ENCODE measurements at regions not wholly inside any gene's neighbourhood (a gene's known extent, or its start where the extent isn't known, plus 50 kb on each side); places are given as distances from the start of the nearest gene placed in this dataset.

DNA sequence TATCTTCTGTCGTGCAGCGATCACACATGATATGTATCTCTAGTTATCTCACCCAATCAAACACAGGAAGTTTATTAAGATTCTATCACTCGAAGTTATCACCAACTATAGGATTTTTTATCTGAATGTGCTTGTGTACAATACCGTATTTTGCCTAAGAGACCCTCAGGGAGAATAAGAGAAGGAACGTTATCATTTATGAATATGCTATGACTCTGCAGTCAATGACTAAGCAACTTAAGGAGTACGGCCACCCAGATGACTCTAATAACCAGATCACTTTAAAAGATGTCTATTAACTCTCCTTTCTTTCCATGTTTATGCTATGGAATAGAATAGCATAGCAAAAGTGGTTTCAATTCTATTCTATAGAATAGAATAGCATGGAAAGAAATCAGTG lies 486.4 kb downstream of the BCL11B start:
- Mint-ChIP-seq H3K9me3 (peaks cover 9% of the 10 kb centered on the region), H3K36me3 (no peaks in the 10 kb centered on the region), H3K27ac (no peak overlapping the region), H3K4me3 (no peak overlapping the region), H3K4me1 (no peaks in the 10 kb centered on the region), H3K27me3 (no peaks in the 10 kb centered on the region)
- ATAC-seq (ENCODE audit: low read depth): no peak
- DNase-seq (ENCODE audit: low spot score in 2 of 2): no peak

DNA sequence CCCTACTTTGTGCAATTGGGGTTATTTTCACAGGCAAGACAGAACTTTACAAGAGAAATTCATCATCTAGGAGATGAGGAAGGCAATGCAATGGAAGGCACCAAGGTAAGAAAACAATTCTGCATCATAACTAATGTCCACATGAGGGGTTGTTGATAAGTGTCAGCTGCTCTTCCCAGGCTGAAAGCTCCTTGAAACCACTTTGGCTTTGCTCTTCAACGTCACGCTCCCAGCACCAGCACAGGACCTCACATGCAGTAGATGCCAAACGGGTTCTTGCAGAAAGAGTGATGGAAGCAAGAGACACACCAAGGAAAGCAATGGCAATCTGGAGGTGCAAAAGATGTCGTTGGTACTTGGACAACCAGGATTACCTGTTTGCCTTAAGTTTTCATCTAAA lies 485.5 kb downstream of the BCL11B start:
- Mint-ChIP-seq H3K9me3 (peaks cover 9% of the 10 kb centered on the region), H3K27ac (no peak overlapping the region), H3K4me1 (no peaks in the 10 kb centered on the region), H3K27me3 (no peaks in the 10 kb centered on the region), H3K4me3 (no peak overlapping the region), H3K36me3 (no peaks in the 10 kb centered on the region)
- no peak for ATAC-seq (ENCODE audit: low read depth)
- DNase-seq (ENCODE audit: low spot score in 2 of 2): no peak

DNA sequence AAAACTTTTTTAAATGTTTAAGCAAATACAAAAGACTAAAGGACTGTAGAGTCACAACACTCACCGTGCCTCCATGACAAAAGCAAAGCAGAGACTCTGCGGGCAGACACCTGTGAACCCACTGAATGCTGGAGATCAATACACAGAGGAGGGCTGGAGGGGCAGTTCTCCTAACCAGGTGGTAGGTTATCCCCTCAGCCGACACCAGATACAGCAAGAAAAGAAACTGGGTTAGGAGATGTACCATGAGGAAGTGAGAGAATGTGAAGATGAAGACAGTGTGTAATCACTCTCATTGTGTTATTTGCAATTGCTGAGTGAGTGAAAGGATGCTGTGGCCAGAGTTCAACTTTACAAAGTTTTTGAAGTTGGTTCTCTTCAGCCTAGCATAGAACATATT lies 480.3 kb downstream of the BCL11B start:
- Mint-ChIP-seq H3K36me3 (no peaks in the 10 kb centered on the region), H3K9me3 (peaks cover 19% of the 10 kb centered on the region), H3K4me3 (no peak overlapping the region), H3K4me1 (no peaks in the 10 kb centered on the region), H3K27ac (no peak overlapping the region), H3K27me3 (no peaks in the 10 kb centered on the region)
- ATAC-seq (ENCODE audit: low read depth) (no peak), DNase-seq (ENCODE audit: low spot score in 2 of 2) (no peak)

DNA sequence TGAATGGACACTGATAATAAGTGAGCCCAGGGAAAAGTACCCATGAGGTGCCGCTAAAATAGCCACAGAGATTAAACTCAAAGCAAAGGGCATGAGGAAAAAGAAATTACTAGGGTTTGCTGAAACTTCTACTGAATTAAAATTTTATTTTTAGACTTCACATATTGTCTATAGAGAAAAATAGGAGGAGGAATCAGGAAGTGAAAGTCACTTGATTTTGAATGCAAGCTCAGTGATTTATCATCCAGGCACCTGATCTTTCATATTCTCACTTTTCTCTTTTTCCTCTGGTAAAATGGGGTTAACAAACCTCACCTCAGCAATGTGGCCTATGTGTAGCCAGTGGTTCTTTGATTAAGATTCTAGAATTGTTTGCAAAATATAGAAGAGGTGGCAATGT lies 479.8 kb downstream of the BCL11B start:
- ATAC-seq (ENCODE audit: low read depth) (no peak), DNase-seq (ENCODE audit: low spot score in 2 of 2) (no peak)
- H3K27me3 Mint-ChIP-seq: no peaks in the 10 kb centered on the region
- H3K27ac Mint-ChIP-seq: no peak overlapping the region
- no peak overlapping the region for H3K4me3 Mint-ChIP-seq
- no peaks in the 10 kb centered on the region for H3K4me1 Mint-ChIP-seq
- H3K9me3 Mint-ChIP-seq: peaks cover 19% of the 10 kb centered on the region
- no peaks in the 10 kb centered on the region for H3K36me3 Mint-ChIP-seq

DNA sequence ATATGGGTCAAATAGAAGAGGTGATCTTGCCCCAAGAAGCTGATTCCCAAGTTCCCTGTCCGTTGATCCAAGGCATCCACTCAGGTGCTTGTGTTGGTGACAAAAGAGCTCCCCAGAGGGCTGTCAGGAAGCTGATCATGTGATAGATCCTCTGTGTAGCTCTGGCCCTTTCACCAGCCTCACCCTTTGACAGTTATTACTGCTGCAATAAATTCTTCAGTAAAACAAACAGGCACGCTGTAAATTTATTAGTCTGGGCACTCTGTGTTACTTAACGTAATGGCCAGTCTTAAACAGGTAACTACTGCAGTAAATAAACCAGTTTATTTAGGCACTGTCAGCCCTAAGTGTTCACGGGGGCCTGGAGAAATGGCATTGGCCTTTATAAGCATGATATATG lies 473.9 kb downstream of the BCL11B start:
- Mint-ChIP-seq H3K27ac (no peak overlapping the region), H3K27me3 (no peaks in the 10 kb centered on the region), H3K9me3 (peaks cover 11% of the 10 kb centered on the region), H3K36me3 (no peaks in the 10 kb centered on the region), H3K4me1 (no peaks in the 10 kb centered on the region), H3K4me3 (no peak overlapping the region)
- ATAC-seq (ENCODE audit: low read depth): no peak
- DNase-seq (ENCODE audit: low spot score in 2 of 2): no peak

DNA sequence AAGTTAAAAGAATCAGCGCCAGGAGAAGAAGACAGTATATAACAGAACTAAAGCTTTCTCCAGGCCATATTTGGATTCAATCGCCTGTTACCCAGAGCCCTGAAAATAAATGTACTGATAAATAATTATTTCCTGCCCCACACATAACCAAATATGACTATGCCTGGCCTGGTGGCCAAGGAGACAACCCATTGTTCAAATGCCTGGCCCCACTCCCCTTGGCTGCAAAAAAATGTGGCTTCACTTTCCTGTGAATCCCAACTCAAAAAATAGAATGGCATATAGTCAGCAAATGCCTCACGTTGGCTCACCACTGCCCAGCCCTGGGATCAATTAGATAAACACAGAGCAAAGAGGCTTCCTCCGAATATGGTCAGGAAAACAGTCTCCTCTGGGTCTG lies 472.1 kb downstream of the BCL11B start:
- Mint-ChIP-seq H3K9me3 (peaks cover 9% of the 10 kb centered on the region), H3K4me3 (no peak overlapping the region), H3K27ac (no peak overlapping the region), H3K4me1 (no peaks in the 10 kb centered on the region), H3K27me3 (no peaks in the 10 kb centered on the region), H3K36me3 (no peaks in the 10 kb centered on the region)
- DNase-seq (ENCODE audit: low spot score in 2 of 2): no peak
- no peak for ATAC-seq (ENCODE audit: low read depth)

DNA sequence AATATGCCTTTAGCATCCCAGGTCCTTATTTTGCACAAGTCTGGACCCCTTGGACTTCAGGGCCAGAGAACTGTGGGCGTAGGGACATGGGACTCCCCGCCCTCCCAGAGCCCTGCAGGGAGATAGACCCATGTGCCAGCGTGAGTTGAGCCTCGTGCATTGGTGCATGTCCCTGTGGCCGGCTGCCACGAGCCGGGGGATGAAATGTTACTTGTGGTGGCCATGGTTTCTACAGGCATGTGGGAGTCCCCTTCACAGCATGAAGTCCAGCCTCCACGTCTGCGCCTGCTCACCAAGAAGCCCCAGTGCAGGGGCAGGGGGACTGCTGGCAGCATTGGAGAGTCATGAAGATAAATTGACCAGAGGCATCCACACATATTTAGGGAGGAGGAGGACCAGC lies 470.0 kb downstream of the BCL11B start:
- DNase-seq (ENCODE audit: low spot score in 2 of 2) (no peak), ATAC-seq (ENCODE audit: low read depth) (no peak)
- no peaks in the 10 kb centered on the region for H3K4me1 Mint-ChIP-seq

DNA sequence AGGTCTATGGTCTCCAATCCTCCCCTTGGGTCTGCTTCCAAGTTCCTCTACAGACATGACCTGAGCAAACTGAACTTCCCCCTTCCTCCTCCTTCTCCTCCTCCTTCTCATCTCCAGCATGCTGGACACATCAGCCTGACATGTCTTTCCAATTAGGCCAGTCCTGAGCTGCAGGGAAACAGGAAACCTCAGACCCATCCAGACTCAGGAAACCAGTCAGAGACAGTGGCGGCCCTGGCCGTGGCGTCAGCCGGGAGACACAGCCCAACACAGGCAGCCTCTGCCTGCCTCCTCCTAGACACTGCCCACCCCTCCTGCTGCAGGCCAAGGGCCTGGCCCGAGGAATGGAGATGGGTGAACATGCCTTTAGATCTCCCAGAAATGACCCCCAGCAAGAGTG lies 468.8 kb downstream of the BCL11B start:
- H3K9me3 Mint-ChIP-seq: peaks cover 6% of the 10 kb centered on the region

More for the DNA sequence above, 470.0 kb downstream of the BCL11B start:
- Mint-ChIP-seq H3K4me3 (no peak overlapping the region), H3K27ac (no peak overlapping the region), H3K36me3 (no peaks in the 10 kb centered on the region), H3K9me3 (peaks cover 6% of the 10 kb centered on the region), H3K27me3 (no peaks in the 10 kb centered on the region)

DNA sequence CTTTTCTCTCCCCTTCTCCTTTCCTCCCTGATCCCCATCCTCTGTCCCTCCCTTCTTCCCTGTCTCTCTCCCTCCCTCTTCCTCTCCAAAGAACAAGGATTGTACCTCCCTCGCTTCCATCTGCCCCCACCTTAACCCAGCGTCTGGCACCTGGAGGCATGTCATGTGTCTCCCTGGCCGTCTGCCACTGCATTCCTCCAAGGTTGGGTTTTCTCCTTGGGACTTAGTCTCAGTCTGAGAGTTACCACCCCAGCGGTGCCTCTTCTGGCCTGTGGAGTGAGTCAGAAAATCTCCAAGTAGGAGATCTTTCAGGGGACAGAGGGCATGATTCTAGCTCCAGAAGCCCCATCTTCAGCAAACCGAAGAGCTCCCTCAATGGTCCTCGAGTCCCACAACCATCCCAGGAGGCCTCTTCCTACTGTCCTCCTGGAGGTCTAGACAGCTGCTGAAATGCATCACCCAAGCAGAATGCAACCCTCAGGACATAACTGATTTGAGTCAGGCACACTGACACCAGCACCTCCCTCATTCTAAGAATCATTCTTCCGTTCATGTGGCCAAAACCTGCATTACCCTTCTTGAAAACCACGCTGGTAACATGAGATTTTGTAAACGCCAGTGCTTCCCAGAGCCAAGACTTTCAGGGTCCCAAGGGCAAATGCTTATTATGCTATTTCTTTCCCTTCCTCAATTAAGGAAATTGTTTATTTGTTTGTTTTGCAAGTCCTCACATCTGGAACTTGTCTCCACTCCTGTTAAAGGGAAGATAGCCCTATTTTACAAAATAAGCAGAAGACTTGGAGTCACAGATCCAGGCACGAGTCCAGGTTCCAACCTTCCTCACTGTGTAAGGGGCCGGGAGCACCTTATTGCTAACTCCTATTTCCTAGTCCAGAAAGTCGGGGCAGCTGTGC lies 463.2 kb downstream of the BCL11B start:
- peaks cover 11% of the 10 kb centered on the region for H3K9me3 Mint-ChIP-seq
- no peak for DNase-seq (ENCODE audit: low spot score in 2 of 2)

More for the DNA sequence above, 468.8 kb downstream of the BCL11B start:
- H3K27me3 Mint-ChIP-seq: no peaks in the 10 kb centered on the region
- no peaks in the 10 kb centered on the region for H3K4me1 Mint-ChIP-seq
- no peak overlapping the region for H3K27ac Mint-ChIP-seq
- no peak for ATAC-seq (ENCODE audit: low read depth)
- no peaks in the 10 kb centered on the region for H3K36me3 Mint-ChIP-seq
- H3K4me3 Mint-ChIP-seq: no peak overlapping the region
- no peak for DNase-seq (ENCODE audit: low spot score in 2 of 2)

DNA sequence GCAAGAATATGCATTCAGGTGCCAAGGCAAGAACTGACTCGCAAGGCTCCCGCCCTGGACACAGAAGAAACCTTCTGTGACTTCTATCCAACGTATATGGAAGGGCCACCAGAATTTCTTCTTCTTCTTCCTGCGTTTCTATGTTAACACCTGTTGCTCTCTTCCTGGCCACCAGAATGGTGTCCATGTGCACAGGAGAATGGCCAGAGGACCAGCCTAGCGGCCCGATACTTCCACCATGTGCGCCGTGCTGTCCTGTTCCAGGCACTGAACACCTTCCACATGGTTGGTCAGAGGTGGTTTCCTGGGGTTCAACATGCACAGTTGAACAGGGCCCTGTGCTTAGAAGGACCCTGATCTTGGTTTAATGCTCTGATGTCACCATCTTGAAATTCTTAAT lies 455.8 kb downstream of the BCL11B start:
- Mint-ChIP-seq H3K4me3 (no peak overlapping the region), H3K4me1 (no peaks in the 10 kb centered on the region), H3K9me3 (peaks cover 8% of the 10 kb centered on the region), H3K27ac (no peak overlapping the region), H3K27me3 (no peaks in the 10 kb centered on the region), H3K36me3 (peaks cover 4% of the 10 kb centered on the region)
- no peak for ATAC-seq (ENCODE audit: low read depth)
- no peak for DNase-seq (ENCODE audit: low spot score in 2 of 2)

More for the DNA sequence above, 463.2 kb downstream of the BCL11B start:
- H3K4me3 Mint-ChIP-seq: no peak overlapping the region
- H3K4me1 Mint-ChIP-seq: no peaks in the 10 kb centered on the region
- no peak for ATAC-seq (ENCODE audit: low read depth)
- H3K27me3 Mint-ChIP-seq: no peaks in the 10 kb centered on the region
- no peaks in the 10 kb centered on the region for H3K36me3 Mint-ChIP-seq
- H3K27ac Mint-ChIP-seq: no peak overlapping the region

DNA sequence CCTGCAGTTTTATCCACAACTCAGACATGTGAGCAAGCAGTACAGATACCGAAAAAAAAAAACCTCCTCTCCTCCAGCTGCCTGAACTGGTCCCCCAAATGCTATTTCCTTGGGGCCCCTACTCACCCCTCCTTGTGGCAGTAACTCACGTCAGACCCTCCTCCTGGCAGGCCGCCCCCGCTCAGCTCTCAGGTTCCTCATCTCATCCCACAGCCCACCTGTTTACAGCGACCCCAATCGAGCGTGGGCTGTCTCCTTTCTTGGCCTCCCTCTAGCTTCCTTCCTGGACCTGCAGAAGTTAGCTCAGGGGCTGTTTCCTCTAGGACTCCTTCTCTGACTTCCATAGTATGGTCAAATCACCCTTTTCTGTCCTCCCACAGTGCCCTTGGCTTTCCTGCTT lies 455.3 kb downstream of the BCL11B start:
- ATAC-seq (ENCODE audit: low read depth): no peak
- DNase-seq (ENCODE audit: low spot score in 2 of 2): no peak
- peaks cover 4% of the 10 kb centered on the region for H3K36me3 Mint-ChIP-seq
- no peak overlapping the region for H3K27ac Mint-ChIP-seq
- peaks cover 8% of the 10 kb centered on the region for H3K9me3 Mint-ChIP-seq
- H3K4me3 Mint-ChIP-seq: no peak overlapping the region
- no peaks in the 10 kb centered on the region for H3K4me1 Mint-ChIP-seq
- H3K27me3 Mint-ChIP-seq: no peaks in the 10 kb centered on the region

DNA sequence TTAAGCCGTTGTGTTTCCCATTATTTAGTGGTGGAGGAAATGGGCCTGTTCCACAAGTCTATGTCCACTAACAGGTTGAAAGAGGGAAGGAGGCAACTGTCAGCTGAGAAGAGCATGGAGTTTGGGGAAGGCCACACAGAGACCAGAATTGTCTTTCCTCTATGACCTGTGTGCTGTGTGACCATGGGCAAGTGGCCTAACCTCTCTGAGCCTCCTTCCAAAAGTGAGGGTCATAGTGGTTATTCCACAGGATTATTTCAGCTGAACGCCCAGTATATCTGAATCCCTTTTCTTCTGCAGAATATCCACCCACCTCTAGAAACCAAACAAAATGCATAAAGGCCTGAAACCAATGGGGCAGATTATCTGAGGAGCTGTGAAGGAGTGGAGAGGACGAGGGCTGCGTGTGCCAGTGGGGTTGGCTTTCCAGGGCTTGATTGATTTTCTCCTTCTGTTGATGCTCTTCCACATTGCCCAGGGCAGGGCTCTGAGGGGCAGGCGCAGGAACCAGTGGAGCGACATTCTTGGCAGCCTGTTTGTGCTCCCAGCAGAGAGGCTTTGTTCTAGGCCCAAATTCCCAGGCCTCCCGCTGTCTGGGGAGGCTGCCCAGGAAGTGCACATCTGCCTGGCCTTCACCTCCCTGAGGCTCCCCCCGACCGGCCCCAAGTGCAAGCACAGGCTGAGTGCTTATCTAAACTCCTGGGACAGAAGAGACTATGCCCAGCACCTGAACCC lies 452.7 kb downstream of the BCL11B start:
- Mint-ChIP-seq H3K4me1 (no peaks in the 10 kb centered on the region), H3K9me3 (peaks cover 8% of the 10 kb centered on the region), H3K27ac (no peak overlapping the region), H3K27me3 (no peaks in the 10 kb centered on the region), H3K4me3 (no peak overlapping the region), H3K36me3 (peaks cover 4% of the 10 kb centered on the region)
- no peak for DNase-seq (ENCODE audit: low spot score in 2 of 2)
- ATAC-seq (ENCODE audit: low read depth): no peak

DNA sequence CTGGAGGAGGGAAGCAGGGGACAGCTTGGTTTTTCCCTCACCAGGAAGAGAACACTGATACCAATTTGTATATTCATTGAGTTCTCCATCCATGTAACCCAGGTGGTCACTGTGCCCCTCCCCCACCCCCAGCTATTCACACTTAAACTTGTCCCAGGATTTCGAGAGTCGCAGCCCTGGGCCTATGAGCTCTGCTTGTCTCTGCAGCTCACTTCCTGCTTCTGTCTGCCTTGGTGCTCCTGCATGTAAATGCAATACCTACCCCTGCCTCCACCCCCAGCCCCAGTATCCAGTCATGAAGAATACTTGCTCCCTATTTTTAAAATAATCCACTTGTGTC lies 452.2 kb downstream of the BCL11B start:
- ATAC-seq (ENCODE audit: low read depth) (no peak), DNase-seq (ENCODE audit: low spot score in 2 of 2) (no peak)
- Mint-ChIP-seq H3K27ac (no peak overlapping the region), H3K4me1 (no peaks in the 10 kb centered on the region), H3K9me3 (peaks cover 8% of the 10 kb centered on the region), H3K4me3 (no peak overlapping the region), H3K36me3 (peaks cover 4% of the 10 kb centered on the region), H3K27me3 (no peaks in the 10 kb centered on the region)

DNA sequence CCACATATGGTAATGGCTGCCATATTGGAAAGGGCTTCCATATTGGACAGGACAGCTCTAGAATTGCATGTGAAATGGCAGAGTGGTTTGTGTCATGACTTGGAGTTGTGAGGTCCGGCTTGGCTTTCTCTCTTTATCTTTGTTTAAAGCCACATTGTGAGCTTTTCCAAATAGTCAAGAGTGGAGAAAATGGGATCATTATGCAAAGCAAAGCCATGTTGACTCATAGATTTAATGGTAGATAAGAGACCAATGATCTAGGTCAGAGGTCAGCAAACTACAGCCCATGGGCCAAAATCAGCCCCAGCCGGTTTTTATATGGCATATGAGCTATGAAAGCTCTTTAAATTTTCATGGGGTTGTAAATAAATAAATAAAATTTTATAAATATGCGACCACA lies 449.1 kb downstream of the BCL11B start:
- Mint-ChIP-seq H3K27me3 (no peaks in the 10 kb centered on the region), H3K27ac (no peak overlapping the region), H3K36me3 (peaks cover 4% of the 10 kb centered on the region), H3K4me1 (no peaks in the 10 kb centered on the region), H3K9me3 (peaks cover 10% of the 10 kb centered on the region), H3K4me3 (no peak overlapping the region)
- DNase-seq (ENCODE audit: low spot score in 2 of 2) (no peak), ATAC-seq (ENCODE audit: low read depth) (no peak)
